CD4-positive, alpha-beta T cell treated with Interleukin-21 for 1 hour (primary cell): ENCODE measurements at regions not wholly inside any gene's neighbourhood (a gene's known extent, or its start where the extent isn't known, plus 50 kb on each side); places are given as distances from the start of the nearest gene placed in this dataset.
A peak's percentile ranks its signal among the peaks of the same experiment; 100 is the strongest.

Experiments
- DNase-seq: peaks from one replicate; pipeline ENCODE4 v3.0.0-alpha.2; 2020

DNA sequence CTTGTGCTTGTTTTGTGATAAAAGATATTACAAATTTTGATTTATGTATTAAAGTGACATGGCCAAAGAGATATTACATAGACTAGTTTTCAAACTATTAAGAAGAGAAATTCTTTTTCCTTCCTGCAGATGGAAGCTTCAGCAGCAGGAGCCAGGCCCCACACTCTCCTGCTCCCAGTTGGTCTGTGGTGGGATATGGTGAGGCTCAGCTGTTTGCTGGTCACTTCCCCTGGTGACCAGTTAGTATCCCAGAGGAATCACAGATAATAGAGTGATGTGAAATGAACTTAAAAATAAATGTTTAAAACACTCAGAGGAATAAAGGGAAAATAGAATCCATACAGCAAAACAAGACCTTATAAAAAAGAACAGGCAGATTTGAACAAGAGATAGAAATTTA lies 154.7 kb downstream of the KTN1 start:
- DNase-seq = no peak

DNA sequence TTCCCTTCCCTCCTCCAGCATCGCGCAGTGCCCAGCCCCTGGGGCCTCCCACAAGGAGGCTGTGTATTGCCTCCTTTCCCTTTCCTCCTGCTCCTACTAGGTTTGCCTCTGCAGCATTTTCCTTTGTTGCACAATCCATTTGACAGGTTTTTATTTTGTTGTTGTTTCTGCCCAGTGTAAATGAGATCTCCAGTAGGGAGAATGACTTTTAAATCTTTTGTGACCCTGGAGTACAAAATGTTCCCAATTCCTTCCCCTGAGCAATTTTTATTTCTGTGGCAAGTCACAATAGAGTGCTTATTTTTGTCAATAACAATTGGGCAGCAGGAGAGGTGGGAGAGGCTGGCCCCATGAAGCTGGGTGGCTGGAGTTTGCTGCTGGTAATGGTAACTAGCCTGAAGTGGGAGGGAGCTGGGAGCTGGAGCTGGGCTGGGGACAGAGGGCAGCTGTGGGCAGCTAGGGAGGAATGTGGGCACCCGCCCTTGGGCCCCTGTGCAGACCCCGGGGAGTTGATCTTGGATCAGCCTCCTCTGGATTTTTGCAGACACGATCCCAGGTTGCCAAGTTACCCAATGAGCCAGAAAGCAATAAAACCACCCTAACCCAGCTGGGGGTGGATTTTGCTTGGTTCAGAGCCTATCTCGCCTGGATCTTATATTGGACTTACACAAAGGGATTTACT lies 160.1 kb downstream of the KTN1 start:
- no peak for DNase-seq

DNA sequence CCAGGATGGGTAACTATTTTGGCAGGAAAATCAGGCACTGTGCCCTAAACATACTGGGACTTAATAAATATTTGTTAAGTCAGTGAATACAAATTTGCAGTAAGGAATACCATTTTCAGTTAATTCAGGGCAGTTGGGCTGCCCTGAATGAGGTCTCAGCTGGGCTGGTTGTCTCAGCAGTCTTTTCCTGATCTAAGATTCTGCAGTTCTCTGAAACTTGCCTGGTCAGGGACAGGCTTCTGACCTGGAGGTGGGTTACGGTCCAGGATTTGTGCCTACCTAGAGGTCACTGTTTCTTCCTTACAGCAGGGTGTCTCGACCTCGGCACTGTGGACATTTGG lies 160.6 kb downstream of the KTN1 start:
- no peak for DNase-seq

DNA sequence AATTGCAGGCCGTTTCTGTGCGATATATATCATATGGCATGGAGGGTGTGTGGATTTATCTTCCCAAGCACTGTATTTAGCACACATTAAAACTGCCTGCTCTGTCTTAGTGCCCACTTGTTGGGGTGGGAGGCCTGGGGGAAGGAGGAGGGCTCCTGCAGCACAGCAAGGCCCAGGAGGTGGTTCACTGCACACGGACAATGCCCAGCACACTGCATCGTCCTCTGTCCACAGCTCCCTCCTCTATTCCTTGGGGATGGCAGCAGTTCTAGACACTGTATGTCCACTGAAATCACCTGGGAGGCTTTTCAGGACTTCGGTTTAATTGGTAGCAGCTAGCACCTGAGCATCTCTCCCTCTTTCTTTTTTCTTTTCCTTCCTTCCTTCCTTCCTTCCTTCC lies 161.2 kb downstream of the KTN1 start:
- no peak for DNase-seq

DNA sequence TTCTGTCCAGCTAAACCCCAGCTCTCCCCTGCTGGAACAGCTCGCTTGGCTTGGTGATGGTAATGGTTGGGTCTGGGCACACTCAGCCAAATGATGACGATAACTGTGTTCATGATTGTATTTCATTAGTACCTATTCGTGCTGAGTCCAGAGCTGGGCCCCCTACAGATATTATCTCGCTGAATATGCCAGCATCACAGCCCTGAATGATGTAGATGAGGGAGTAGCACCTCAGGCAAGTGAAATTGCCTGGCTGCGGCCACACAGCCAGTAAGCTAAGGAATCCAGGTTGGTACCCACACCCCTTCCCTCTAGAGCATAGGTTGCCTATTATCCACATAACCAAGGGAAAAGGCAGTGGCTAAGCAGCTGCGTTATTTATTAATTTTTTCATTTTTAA lies 163.5 kb downstream of the KTN1 start:
- no peak for DNase-seq

DNA sequence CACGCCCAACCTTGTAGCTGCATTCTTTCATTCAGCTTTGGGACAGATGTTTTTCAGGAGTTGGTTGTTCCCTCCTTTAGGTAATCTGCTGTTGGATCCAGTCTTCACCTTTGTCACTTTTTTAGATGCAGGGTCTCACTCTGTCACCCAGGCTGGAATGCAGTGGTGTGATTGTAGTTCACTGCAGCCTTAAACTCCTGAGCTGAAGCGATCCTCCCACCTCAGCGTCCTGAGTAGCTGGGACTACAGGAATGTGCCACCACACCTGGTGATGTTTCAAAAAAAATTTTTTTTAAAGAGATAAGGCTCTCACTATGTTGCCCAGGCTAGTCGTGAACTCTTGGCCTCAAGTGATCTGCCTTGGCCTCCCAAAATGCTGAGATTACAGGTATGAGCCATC lies 164.3 kb downstream of the KTN1 start:
- no peak for DNase-seq

DNA sequence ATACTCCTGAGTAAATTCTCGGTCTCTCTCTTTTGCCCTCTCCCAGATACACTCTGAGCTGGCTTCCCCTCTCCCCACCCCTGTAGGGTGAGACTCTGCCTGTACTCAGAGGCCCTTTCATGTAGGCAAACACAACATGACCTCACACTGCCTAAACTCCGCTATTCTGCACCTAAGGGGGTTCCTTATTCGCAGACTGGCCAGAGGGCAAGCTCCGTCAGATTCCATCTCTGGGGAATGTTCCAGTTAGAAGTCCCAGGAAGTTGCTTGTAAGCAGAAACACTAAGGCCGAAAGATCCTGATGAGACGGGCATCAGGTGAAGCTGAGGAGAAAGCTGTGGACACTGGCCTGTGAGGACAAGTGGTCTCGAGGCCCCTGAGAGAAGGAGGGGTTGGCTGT lies 165.9 kb downstream of the KTN1 start:
- DNase-seq = no peak

DNA sequence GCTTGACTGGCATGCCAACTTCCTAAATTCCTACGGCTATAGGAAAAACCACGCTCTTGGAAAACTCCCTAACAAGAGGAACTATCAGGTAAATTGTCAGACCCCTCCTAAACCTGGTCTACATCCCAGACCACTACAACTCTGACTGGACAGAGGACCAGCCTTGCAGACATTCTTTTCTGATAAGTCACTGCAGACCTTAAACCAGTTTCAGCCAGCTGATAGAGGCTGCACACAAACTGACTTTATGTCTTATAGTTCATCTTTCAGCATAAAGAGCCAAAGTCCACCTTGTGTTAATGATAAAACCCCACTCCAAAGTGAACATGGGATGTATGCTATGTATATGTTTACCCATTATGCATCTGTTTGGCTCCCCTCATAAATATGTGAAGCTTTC lies 166.6 kb downstream of the KTN1 start:
- no peak for DNase-seq

DNA sequence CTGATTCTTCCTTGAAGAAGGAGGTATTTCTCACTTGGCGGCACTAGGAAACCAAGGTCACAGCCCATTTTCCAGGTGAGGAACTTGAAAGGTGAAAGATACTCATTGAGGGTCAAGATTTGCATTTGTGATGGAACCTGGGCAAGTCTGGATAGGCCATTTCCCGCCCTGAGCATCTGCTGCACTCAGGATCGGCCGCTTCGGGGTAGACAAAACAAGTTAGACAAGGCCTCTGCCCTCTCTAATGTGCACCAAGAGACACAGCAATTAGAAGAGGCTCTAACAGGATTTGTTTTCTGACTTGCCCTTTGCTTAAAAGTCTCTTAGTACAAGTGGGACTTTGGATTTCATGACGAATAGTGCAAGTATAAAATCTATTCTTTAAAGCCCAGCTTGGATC lies 167.2 kb downstream of the KTN1 start:
- no peak for DNase-seq

DNA sequence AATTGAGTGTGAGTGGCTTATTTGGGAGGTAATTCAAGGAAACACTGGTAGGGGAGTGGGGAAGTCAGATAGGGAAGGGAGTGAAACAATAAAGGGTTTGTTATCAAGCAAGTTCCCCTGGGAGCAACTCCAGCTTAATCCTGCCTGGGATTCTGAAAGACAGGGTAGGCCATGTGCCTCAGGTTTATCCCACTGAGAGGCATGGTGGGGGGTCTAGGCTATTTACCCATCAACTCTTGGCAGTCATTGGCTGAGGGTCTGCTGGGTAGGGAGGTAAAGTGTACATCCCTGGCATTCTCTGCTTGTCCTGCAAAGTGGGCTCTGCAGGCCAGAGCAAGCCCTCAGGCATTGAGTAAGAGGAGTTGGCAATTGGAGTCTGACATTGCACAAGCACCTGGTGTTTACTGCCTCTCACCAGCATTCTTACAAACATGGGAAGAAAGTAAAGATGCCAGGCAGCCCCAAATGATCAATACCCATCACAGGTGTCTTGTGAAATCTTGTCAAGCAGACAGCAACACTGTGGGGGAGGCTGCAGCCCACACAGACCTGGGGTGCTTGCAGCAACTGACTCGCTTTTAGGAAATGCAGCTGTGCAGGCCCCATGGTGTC lies 169.3 kb downstream of the KTN1 start:
- DNase-seq = no peak

DNA sequence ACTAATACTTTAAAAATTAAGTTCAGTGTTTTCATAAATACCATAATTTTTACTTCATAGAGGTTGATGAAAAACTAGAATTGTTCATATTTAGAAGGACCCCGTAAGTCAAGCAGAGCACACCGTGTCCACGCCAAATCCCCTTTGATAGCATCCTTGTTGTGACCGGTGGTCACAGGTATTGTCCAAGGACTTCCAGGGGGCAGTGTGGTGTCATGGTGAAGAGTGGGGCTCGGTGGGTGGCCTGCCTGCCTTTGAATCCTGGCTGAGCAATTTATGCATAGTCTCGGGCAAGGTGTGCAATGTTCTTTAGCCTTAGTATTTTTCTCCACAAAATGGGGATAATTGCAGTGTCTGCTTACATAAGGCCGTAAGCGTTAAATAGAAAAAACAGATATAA lies 169.9 kb downstream of the KTN1 start:
- DNase-seq = no peak

DNA sequence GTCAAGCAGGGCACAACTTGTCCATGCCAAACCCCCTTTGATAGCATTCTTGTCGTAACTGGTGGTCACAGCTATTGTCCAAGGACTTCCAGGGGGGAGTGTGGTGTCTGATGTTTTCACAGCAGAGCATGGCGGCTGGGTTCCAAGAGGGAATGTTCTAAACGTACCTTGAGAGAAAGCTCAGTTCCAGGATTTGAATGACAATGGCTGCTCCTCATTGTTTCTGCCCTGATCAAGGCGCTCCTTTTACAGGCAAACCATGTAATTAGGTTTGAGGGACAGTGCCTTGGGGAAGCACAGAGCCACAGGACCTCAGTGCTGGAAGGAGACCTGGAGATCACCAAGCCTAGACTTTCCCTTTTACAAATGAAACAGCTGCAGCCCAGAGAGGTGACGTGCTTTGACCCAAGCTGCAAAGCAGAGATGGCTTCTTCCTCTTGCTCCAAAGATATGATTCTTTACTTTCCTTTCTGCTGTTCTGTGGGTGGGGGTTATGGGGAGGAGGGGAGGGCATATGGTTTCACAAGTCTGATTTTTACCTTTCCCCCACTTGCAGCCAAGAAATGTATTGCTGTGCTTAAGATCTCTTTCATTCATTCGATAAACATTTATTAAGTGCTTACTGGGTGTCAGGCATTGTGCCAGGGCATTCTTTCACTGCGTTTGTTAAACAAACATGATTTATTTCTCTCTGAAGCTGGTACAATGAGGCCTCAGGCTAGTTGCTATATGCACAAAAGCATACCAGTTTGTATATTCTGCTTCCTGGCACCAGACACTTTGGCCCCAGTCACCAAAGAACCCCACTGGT lies 172.8 kb downstream of the KTN1 start:
- no peak for DNase-seq

DNA sequence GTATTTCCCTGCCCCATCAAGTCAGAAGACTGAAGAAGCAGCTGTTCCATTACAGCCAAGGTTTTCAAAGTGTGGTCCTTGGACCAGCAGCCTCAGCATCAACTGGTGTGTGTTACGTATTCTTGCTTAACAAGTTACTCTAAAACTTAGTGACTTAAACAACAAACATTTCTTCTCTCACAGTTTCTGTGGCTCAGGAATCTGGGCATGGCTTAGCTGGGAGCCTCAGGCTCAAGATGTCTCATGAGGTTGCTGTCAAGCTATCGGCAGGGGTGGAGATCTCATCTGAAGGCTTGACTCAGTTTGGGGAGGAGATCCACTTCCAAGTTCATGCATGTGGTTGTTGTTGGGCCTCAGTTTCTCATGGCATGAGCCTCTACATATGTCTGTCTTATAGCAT lies 174.5 kb downstream of the KTN1 start:
- DNase-seq = no peak

DNA sequence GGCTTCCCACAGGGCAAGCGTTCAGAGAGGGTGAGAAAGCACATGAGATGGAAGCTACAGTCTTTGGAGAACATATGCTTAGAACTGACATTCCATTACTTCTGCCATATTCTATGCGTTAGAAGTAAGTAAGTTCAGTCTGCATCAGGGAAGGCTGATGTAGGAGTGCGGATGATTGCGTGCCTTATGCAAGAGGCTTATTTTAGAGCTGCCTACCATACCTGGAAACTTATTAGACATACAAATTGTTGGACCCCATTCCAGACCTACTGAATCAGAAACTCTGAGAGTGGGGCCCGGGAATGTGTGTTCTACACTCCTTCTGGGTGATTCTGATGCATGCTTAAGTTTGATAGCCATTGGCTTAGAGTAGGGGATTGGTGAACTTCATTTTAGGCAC lies 174.9 kb downstream of the KTN1 start:
- DNase-seq = no peak

DNA sequence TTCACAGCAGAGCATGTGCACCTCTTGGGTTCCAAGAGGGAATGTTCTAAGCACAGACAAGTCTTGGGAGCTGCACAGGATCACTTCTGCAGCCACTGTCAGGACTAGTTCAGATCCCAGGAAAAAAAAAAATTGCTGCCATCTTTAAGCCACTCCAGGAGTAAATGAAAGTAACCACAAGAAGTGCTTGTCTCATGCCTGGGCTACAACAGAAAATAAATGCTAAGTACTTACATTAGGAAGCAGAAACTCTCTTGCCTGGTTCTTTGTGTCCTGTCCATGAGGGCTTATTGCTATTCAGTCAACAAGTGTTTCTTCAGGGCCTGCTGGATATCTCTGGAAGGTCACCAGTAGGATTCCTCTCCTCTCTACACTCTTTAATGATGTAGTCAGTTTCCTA lies 176.1 kb downstream of the KTN1 start:
- DNase-seq = no peak

DNA sequence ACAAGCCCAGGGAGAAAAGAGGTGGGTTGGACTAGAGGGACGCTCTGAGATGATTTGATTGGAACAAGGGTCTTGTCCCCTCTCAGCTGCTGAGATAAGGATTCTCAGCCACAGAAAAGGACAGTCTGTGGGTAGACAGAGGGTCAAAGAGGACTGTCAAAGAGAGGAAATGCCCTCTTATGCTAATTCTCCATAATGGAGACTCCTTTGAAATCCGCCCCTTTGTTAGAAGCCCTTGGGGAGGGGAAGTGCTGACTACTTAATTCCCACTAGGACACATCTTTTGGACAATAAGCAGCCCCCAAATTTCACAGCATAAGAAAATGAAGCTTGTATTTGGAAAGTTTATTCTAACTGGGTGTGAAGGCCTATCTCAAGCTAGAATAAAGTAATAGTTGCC lies 176.6 kb downstream of the KTN1 start:
- no peak for DNase-seq

DNA sequence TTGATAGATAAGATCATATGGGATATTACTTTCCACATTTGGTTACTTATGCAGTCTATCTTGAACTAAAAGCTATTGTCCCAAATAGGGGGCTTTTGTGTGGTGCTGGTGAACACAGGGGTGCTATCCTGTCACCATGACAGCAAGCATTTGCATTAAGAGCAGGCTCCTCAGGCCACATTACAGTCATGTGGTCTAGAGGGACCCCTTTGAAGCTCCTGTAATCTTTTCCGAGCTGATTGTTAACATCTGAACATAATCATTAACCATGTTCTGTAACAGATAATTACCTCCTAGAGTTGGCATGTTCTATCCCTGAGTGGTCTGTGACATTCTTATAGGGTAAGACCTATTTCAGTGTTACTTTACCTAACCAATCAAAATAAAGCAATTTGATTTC lies 178.8 kb downstream of the KTN1 start:
- no peak for DNase-seq

DNA sequence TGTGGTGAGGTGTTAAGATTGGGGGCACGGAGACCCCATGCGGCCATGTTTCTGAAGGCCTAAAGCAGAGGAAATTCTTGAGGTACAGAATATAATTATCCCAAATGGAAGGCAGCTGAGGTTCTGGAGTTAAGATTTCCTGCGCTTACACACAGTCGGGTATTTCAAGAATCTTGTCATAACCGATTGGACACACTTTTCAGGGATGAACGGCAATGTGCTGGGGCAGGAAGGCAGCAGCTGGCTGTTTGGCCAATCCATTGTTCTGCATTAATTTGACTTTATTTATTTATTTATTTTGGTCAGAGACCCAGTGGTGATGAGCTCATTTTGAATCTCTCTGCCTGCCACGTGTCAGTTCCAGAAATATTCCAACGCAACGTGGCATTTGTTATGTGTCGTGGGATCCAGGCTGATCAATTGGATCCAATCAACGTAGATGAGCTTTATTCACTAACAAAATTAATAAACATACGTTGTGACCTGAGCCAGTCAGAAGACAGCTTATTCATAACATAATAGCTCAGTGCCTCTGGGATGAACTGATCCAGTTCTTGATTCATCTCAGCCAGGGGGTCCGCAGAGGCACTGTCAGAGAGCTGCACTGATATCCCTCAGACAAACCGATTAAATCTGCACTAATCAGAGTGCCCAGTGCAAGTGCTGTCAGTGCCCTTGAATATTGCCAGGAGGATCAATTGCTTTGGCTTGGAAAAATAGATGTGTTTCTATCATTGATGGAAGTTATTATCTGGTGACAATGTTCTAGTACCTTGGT lies 181.0 kb downstream of the KTN1 start:
- no peak for DNase-seq

DNA sequence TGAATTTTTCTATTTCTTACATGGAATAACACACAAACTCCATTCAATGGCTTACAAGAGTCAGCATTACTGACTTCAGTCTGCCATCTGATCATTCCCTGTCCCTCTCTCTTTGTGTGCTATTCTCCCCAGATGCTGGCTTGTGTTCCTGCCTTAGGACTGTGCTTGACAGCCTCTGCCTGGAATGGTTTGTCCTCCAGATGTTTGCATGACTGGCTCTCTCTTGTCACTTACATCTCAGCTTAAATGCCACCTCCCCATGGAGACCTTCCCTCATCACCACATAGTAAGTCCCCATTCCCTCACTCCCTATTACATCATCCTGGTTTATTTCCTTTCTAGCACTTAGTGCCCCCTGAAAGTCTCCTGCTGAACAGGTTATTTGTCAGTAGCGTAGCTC lies 181.6 kb downstream of the KTN1 start:
- DNase-seq = no peak

DNA sequence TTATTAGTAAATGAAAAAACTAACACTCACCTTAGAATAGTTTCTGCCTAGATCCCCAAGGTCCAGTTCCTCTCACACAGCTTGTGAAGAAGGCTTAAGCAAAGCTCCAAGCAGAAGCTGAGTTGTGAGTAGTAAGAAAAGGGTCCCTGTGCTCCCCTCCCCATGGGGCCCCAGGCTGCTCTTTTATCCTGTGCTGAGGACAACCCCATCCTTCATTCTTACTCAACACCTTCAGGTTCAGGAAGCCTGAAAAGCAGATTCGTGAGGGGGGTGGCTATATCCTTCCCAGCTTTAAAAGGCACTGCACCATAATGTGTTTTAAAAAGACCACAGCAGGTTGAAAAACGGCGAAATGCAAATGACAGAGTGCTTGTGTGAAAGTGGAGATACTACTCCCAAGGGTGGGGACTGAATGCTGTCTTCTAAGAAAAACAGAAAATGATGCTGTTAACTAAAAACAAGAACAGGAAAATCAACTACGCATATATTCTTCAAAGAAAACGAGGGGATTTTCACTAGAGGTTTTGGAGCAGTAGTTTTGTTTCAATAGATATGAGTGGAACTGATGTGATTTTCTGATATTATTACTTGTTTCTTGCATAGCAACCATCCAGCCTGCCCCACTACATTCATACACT lies 182.7 kb downstream of the KTN1 start:
- peak; percentile 27 for DNase-seq

DNA sequence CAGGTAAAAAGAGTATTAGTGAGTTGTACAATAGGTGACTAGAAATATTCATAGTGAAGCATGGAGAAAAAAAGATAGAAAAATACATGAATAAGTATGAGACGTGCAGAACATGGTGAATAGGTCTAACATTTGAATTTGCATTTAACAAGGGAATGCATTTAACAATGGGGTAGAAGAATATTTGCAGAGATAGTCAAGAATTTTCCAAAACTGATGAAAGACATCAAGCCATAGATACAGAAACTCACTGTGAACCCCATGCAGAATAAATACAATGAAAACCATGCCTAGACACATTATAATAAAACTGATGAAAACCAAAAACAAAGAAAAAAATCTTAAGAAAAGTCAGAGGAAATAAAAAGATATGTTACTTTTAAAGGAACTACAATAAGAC lies 184.8 kb downstream of the KTN1 start:
- no peak for DNase-seq

DNA sequence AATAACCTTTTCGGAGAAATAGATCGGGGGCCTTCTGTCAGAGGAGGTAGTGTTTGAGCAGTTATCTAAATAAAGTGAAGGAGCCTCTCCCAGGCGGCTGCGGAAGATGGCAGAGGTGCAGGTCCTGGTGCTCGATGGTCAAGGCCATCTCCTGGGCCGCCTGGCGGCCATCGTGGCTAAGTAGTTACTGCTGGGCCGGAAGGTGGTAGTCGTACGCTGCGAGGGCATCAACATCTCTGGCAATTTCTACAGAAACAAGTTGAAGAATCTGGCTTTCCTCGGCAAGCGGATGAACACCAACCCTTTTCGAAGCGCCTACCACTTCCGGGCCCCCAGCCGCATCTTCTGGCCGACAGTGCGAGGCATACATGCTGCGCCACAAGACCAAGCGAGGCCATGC lies 186.1 kb downstream of the KTN1 start:
- no peak for DNase-seq

DNA sequence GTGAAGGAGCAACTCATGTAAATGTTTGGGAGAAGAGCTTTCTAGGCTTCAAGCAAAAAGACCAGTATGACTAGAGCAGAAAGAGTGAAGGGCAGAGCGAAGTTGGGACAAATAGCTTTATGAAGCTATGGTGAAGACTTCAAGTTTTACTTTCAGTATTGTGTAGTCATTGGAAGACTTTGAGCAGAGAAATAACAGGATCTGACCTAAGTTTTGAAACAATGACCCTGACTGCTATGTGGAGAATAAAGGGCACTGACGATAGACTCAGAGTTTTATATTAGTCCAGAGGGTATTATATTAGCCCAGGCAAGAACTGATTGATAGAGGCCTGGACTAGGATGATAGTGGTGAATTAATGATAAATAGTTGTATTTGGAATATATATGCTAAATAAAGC lies 187.3 kb downstream of the KTN1 start:
- DNase-seq = no peak
